ENCODE measurements at regions not wholly inside any gene's neighbourhood (a gene's known extent, or its start where the extent isn't known, plus 50 kb on each side); places are given as distances from the start of the nearest gene placed in this dataset.

DNA sequence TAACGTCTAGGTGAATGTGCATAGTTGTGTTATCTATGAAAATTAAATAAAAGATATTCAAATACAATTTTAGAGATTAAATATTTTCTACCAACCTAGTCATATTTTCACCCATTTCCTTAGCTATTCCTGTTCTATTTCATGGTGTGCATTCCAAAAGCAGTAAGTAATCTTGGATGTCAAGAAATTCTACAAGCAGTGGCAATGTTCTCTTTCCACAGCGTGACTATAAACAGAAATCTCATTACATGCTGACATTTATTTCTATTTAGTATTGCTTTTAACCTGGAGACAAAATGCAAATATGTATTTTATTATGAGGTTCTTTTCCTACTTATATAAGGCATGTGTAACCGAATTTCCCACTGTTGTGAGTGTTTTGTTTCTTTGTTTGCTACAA is 510.0 kb downstream of the ACTL7B start:
- DNase-seq: no peak
- H3K4me1 ChIP-seq (ENCODE audit: insufficient read depth, low read length): no peaks in the 10 kb centered on the region
- H3K18ac ChIP-seq (ENCODE audit: insufficient read length, low read depth, low read length): no peak overlapping the region
- Mint-ChIP-seq H3K36me3 (ENCODE audit: insufficient read depth in 1 of 3, low read depth in 3 of 3) (no peaks in the 10 kb centered on the region), H3K4me3 (no peak overlapping the region), H3K27me3 (ENCODE audit: low read depth) (no peaks in the 10 kb centered on the region; the same call in 1 of the 2 replicates), H3K9me3 (no peaks in the 10 kb centered on the region), H3K4me1 (no peaks in the 10 kb centered on the region), H3K27ac (no peak overlapping the region)
- no peak overlapping the region for H4K5ac ChIP-seq (ENCODE audit: insufficient read length, low read depth, low read length)
- TF ChIP-seq, protein P1, sequence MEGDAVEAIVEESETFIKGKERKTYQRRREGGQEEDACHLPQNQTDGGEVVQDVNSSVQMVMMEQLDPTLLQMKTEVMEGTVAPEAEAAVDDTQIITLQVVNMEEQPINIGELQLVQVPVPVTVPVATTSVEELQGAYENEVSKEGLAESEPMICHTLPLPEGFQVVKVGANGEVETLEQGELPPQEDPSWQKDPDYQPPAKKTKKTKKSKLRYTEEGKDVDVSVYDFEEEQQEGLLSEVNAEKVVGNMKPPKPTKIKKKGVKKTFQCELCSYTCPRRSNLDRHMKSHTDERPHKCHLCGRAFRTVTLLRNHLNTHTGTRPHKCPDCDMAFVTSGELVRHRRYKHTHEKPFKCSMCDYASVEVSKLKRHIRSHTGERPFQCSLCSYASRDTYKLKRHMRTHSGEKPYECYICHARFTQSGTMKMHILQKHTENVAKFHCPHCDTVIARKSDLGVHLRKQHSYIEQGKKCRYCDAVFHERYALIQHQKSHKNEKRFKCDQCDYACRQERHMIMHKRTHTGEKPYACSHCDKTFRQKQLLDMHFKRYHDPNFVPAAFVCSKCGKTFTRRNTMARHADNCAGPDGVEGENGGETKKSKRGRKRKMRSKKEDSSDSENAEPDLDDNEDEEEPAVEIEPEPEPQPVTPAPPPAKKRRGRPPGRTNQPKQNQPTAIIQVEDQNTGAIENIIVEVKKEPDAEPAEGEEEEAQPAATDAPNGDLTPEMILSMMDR (conservative IDR thresholded peaks at IDR 0.05): no peak
- H4K8ac ChIP-seq (replicated peaks; ENCODE audit: insufficient read length, low read depth, low read length): no peak overlapping the region
- no peak overlapping the region for H3K4me2 ChIP-seq (ENCODE audit: insufficient read depth, insufficient read length, low read length)
- no peak overlapping the region for H2AFZ ChIP-seq (ENCODE audit: low read length)
- no peak overlapping the region for H3K56ac ChIP-seq (ENCODE audit: insufficient read length, low read depth, low read length)
- no peaks in the 10 kb centered on the region for H3K79me2 ChIP-seq (ENCODE audit: insufficient read depth, low read length)
- H2AK5ac ChIP-seq (ENCODE audit: insufficient read length, low read length): no peak overlapping the region
- no peak overlapping the region for H2BK5ac ChIP-seq (ENCODE audit: insufficient read length, low read length)
- no peaks in the 10 kb centered on the region for H4K20me1 ChIP-seq (ENCODE audit: control insufficient read depth, insufficient read depth, insufficient read length)
- H3K14ac ChIP-seq (ENCODE audit: insufficient read depth, low read length): no peak overlapping the region
- no peak overlapping the region for H3K4ac ChIP-seq (ENCODE audit: low read depth, low read length)
- no peaks in the 10 kb centered on the region for H3K9me3 ChIP-seq (ENCODE audit: control insufficient read depth, low read depth, low read length)
- H2BK15ac ChIP-seq (ENCODE audit: low read depth, low read length): no peak overlapping the region
- no peak overlapping the region for H3T11ph ChIP-seq (ENCODE audit: low read length)
- H3K9ac ChIP-seq (ENCODE audit: extremely low read depth, insufficient read length, low read length): no peak overlapping the region
- no peak overlapping the region for H3K27ac ChIP-seq (ENCODE audit: insufficient read length, low read depth, low read length)
- H3K27me3 ChIP-seq (ENCODE audit: insufficient read depth, low read length): no peaks in the 10 kb centered on the region
- no peak overlapping the region for H3K23ac ChIP-seq (ENCODE audit: insufficient read length, low read depth, low read length)
- H2BK120ac ChIP-seq (ENCODE audit: low read depth, low read length, poor library complexity, severe bottlenecking): no peak overlapping the region
- H4K91ac ChIP-seq (ENCODE audit: insufficient read length, low read depth, low read length): no peak overlapping the region
- no peak overlapping the region for H2BK20ac ChIP-seq (ENCODE audit: low read depth, low read length, poor library complexity, severe bottlenecking)
- no CpG with 5 or more reads among the region's 3 CpGs for WGBS (ENCODE audit: extremely low coverage, insufficient read length, low lambda C conversion rate)
- H2BK12ac ChIP-seq (ENCODE audit: insufficient read length, low read depth, low read length): no peak overlapping the region
- no peaks in the 10 kb centered on the region for H3K23me2 ChIP-seq (ENCODE audit: insufficient read length, low read depth, low read length, poor library complexity, severe bottlenecking)
- no peaks in the 10 kb centered on the region for H3K79me1 ChIP-seq (ENCODE audit: insufficient read depth, low read depth, low read length, poor library complexity, severe bottlenecking)
